Panc1 (cell line): ENCODE measurements at regions not wholly inside any gene's neighbourhood (a gene's known extent, or its start where the extent isn't known, plus 50 kb on each side); places are given as distances from the start of the nearest gene placed in this dataset.

ENCODE experiments used
- ATAC-seq: fragments of 200-7000 bp; cut with Tn5 transposase; 2 replicates; pipeline ENCODE4 v1.9.1; 2020; ENCODE audit warnings: mild to moderate bottlenecking, moderate library complexity
- BruUV-seq: library from RNA; stranded (reverse); fragments of 400-500 nt; replicated peaks from 2 replicates; lab custom pipeline; 2021; lab: Mats Ljungman, UMichigan
- CTCF ChIA-PET: fragments of 300-600 bp; sonication (Branson Sonifier 250); formaldehyde crosslinking; loops from one replicate; lab custom pipeline; 2022; ENCODE audit warnings: antibody characterized with exemption; lab: Charles Lee
- POLR2A ChIA-PET: fragments of 300-600 bp; sonication (Branson Sonifier 250); formaldehyde crosslinking; loops from one replicate; lab custom pipeline; 2022; ENCODE audit warnings: antibody characterized with exemption; lab: Charles Lee
- DNase-seq: peaks from one replicate; pipeline ENCODE4 v3.0.0-alpha.2; 2010; ENCODE audit warnings: low read depth, low spot score
- H3K27ac ChIP-seq: 2 replicates; pipeline ENCODE4 v1.5.1; 2011; ENCODE audit warnings: mild to moderate bottlenecking, low read length, inconsistent platforms
- H3K27me3 ChIP-seq: fragments of 200-500 bp; sonication (Bioruptor generic); 2 replicates; pipeline ENCODE4 v1.6.0; 2014; ENCODE audit warnings: low read length, inconsistent platforms; ENCODE audit not compliant: control insufficient read depth, insufficient read depth
- H3K36me3 ChIP-seq: fragments of 200-500 bp; sonication (Bioruptor generic); 2 replicates; pipeline ENCODE4 v1.5.1; 2014; ENCODE audit warnings: inconsistent platforms, mild to moderate bottlenecking, low read length, moderate library complexity; ENCODE audit not compliant: control insufficient read depth, insufficient read depth
- H3K4me1 ChIP-seq: 2 replicates; pipeline ENCODE4 v1.5.1; 2011; ENCODE audit warnings: inconsistent platforms, mild to moderate bottlenecking, low read length, moderate library complexity; ENCODE audit not compliant: control insufficient read depth, insufficient read depth
- H3K4me3 ChIP-seq, 2 experiments: 2 replicates each; pipeline ENCODE4 v1.5.1; 2011 to 2012; ENCODE audit warnings: low read depth in 2 of 2, low read length in 2 of 2, mild to moderate bottlenecking in 2 of 2, inconsistent platforms in 1 of 2, moderate library complexity in 1 of 2
- H3K9me3 ChIP-seq: fragments of 200-500 bp; sonication (Bioruptor generic); 2 replicates; pipeline ENCODE4 v1.5.1; 2014; ENCODE audit warnings: low read depth, mild to moderate bottlenecking, inconsistent platforms, low read length, moderate library complexity; ENCODE audit not compliant: control insufficient read depth, insufficient read depth
- POLR2AphosphoS5 ChIP-seq: IDR thresholded peaks from 2 replicates; pipeline ENCODE4 v1.6.1; 2012; ENCODE audit warnings: mild to moderate bottlenecking, low read depth, low read length, moderate library complexity
- SIN3A ChIP-seq: IDR thresholded peaks from 2 replicates; pipeline ENCODE4 v1.6.1; 2012; ENCODE audit warnings: low read depth, mild to moderate bottlenecking, low read length, moderate library complexity, borderline replicate concordance; ENCODE audit not compliant: insufficient read depth
- TCF7L2 ChIP-seq: IDR thresholded peaks from 2 replicates; pipeline ENCODE4 v1.6.1; 2011; ENCODE audit warnings: mild to moderate bottlenecking, low read depth, low read length, inconsistent platforms
- in situ Hi-C: cut with HindIII; loops from 2 replicates; pipeline ENCODE4 v1.10.0; 2016; ENCODE audit warnings: low sequenced_read_pairs, low pct_unique_long_range_greater_than_20kb
- intact Hi-C: fragments of 100-400 bp; cut with micrococcal nuclease; formaldehyde crosslinking; loops from one replicate; pipeline ENCODE4 v1.10.0; 2022; ENCODE audit not compliant: unreplicated experiment
- TF ChIP-seq, protein P1 (sequence below), 2 experiments: IDR thresholded peaks; 2 replicates each; pipeline ENCODE4 v1.6.1; 2011 to 2012; ENCODE audit warnings: low read depth in 2 of 2, control low read depth in 1 of 2, low read length in 1 of 2, mild to moderate bottlenecking in 1 of 2, moderate library complexity in 1 of 2; ENCODE audit not compliant: insufficient read depth in 1 of 2
- TF ChIP-seq, protein P2 (sequence below): fragments of 450-650 bp; IDR thresholded peaks from 2 replicates; pipeline ENCODE4 v1.5.1; 2017; ENCODE audit warnings: mild to moderate bottlenecking

DNA sequence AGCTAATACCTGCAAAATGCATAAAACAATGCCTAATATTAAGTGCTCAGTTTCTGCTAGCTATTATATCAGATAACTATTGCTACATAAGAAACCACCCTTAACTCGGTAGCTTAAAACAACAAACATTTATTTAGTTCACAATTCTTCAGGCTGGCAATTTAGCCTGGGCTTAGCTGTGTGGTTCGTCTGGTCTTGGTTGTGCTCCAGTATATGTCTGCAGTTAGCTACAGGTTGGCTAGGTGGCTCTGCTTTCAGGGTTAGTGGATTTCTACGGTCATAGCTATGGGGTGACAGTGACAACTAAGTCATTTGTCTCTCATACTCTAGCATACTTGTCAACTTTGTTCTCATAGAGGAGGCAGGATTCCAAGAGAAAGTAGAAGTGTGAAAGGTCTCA is 61.8 kb upstream of the NRP1 start:
- H3K36me3 ChIP-seq, result no peaks in the 10 kb centered on the region
- ChIA-PET POLR2A (no interaction called here), CTCF (no interaction called here)
- ATAC-seq, result no peak
- no peak overlapping the region for H3K27ac ChIP-seq
- DNase-seq, result no peak
- intact Hi-C loops (no loop called here), in situ Hi-C loops (no loop called here)
- no TSS peak for BruUV-seq
- TF ChIP-seq, protein P1, sequence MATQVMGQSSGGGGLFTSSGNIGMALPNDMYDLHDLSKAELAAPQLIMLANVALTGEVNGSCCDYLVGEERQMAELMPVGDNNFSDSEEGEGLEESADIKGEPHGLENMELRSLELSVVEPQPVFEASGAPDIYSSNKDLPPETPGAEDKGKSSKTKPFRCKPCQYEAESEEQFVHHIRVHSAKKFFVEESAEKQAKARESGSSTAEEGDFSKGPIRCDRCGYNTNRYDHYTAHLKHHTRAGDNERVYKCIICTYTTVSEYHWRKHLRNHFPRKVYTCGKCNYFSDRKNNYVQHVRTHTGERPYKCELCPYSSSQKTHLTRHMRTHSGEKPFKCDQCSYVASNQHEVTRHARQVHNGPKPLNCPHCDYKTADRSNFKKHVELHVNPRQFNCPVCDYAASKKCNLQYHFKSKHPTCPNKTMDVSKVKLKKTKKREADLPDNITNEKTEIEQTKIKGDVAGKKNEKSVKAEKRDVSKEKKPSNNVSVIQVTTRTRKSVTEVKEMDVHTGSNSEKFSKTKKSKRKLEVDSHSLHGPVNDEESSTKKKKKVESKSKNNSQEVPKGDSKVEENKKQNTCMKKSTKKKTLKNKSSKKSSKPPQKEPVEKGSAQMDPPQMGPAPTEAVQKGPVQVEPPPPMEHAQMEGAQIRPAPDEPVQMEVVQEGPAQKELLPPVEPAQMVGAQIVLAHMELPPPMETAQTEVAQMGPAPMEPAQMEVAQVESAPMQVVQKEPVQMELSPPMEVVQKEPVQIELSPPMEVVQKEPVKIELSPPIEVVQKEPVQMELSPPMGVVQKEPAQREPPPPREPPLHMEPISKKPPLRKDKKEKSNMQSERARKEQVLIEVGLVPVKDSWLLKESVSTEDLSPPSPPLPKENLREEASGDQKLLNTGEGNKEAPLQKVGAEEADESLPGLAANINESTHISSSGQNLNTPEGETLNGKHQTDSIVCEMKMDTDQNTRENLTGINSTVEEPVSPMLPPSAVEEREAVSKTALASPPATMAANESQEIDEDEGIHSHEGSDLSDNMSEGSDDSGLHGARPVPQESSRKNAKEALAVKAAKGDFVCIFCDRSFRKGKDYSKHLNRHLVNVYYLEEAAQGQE (IDR thresholded peaks at IDR 0.05; ENCODE audit: insufficient read depth in 1 of 2, low read depth in 2 of 2, low read length in 1 of 2), result no peak
- TF ChIP-seq TCF7L2 (no peak), SIN3A (no peak), POLR2AphosphoS5 (no peak)
- TF ChIP-seq, protein P2, sequence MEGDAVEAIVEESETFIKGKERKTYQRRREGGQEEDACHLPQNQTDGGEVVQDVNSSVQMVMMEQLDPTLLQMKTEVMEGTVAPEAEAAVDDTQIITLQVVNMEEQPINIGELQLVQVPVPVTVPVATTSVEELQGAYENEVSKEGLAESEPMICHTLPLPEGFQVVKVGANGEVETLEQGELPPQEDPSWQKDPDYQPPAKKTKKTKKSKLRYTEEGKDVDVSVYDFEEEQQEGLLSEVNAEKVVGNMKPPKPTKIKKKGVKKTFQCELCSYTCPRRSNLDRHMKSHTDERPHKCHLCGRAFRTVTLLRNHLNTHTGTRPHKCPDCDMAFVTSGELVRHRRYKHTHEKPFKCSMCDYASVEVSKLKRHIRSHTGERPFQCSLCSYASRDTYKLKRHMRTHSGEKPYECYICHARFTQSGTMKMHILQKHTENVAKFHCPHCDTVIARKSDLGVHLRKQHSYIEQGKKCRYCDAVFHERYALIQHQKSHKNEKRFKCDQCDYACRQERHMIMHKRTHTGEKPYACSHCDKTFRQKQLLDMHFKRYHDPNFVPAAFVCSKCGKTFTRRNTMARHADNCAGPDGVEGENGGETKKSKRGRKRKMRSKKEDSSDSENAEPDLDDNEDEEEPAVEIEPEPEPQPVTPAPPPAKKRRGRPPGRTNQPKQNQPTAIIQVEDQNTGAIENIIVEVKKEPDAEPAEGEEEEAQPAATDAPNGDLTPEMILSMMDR, result no peak
- H3K4me1 ChIP-seq, result no peaks in the 10 kb centered on the region
- H3K4me3 ChIP-seq, result no peak overlapping the region
- H3K9me3 ChIP-seq, result no peaks in the 10 kb centered on the region
- H3K27me3 ChIP-seq, result no peaks in the 10 kb centered on the region

DNA sequence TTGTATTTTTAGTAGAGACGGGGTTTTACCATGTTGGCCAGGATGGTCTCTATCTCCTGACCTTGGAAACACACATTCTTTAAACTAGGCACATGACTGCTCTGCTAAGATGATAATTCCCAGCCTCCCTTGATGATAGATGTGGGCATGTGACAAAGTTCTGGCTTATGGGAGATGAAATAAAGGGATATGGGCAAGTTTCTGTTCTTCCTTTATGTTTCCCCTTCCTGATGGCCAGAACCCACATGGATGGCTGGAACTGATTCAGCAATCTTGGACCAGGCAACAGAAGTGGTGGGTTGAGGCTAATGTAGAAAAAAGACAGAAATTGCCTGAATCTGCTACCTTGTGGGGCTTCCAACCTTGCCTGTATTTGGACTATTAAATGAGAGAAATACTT is 60.7 kb upstream of the NRP1 start:
- Histone ChIP-seq H3K9me3 (no peaks in the 10 kb centered on the region), H3K27me3 (no peaks in the 10 kb centered on the region), H3K36me3 (no peaks in the 10 kb centered on the region), H3K4me1 (no peaks in the 10 kb centered on the region), H3K27ac (no peak overlapping the region), H3K4me3 (no peak overlapping the region)
- TF ChIP-seq POLR2AphosphoS5 (no peak), SIN3A (no peak), TCF7L2 (no peak)
- TF ChIP-seq, protein P2, result no peak
- TF ChIP-seq, protein P1 (IDR thresholded peaks at IDR 0.05; ENCODE audit: insufficient read depth in 1 of 2, low read depth in 2 of 2, low read length in 1 of 2), result no peak
- in situ Hi-C loops (no loop called here), intact Hi-C loops (no loop called here)
- ATAC-seq, result no peak
- no peak for DNase-seq
- no TSS peak for BruUV-seq
- CTCF ChIA-PET, result no interaction called here
- POLR2A ChIA-PET, result no interaction called here
